ENCODE measurements at regions not wholly inside any gene's neighbourhood (a gene's known extent, or its start where the extent isn't known, plus 50 kb on each side); places are given as distances from the start of the nearest gene placed in this dataset.

GRCh38 chr4:36414248-36414647 lies 132.8 kb downstream of the DTHD1 start:
- ChIA-PET POLR2A (no interaction called here), CTCF (ENCODE audit: low intra/inter-chr PET ratio) (no interaction called here)
- no peaks in the 10 kb centered on the region for H3K4me1 ChIP-seq (replicated peaks in 1 of 2; ENCODE audit: control insufficient read depth in 2 of 2, insufficient read depth in 2 of 2, low read length in 2 of 2)
- in situ Hi-C loops (cut with MboI): no loop called here
- FAIRE-seq (no peak), DNase-seq (ENCODE audit: extremely low read depth in 1 of 4, low spot score in 3 of 4) (no peak), ATAC-seq (no peak)
- 0% methylated on average over 3 of the region's 3 CpGs for WGBS (ENCODE audit: insufficient coverage, low coverage, missing lambda C conversion rate)
- H4K20me1 ChIP-seq (replicated peaks; ENCODE audit: control insufficient read depth, insufficient read depth, low read length): no peaks in the 10 kb centered on the region
- H3K27me3 ChIP-seq (ENCODE audit: control insufficient read depth in 2 of 2, insufficient read depth in 2 of 2, low read length in 2 of 2): no peaks in the 10 kb centered on the region
- no peaks in the 10 kb centered on the region for H3K9me1 ChIP-seq (ENCODE audit: control insufficient read depth, insufficient read depth, low read length)
- no peaks in the 10 kb centered on the region for H3K36me3 ChIP-seq (ENCODE audit: control insufficient read depth, insufficient read depth, low read length)
- H3K9me3 ChIP-seq (replicated peaks; ENCODE audit: control insufficient read depth, insufficient read depth, low read depth, low read length): no peaks in the 10 kb centered on the region
- no peak overlapping the region for H3K4me2 ChIP-seq (ENCODE audit: insufficient read depth, low read length)
- TF ChIP-seq E2F3 (CRISPR knock-in tag; IDR thresholded peaks at IDR 0.05) (no peak), FOXP1 (CRISPR knock-in tag; IDR thresholded peaks at IDR 0.05) (no peak), ZNF140 (CRISPR knock-in tag; IDR thresholded peaks at IDR 0.05) (no peak), RAD21 (CRISPR knock-in tag; conservative IDR thresholded peaks at IDR 0.05 in 1 of 2, IDR thresholded peaks at IDR 0.05 in 1 of 2) (peak in 1 of 2 experiments; percentile 30; a peak in 1 of 4 replicates), ZNF253 (CRISPR knock-in tag; conservative IDR thresholded peaks at IDR 0.05) (no peak), KLF13 (tag; IDR thresholded peaks at IDR 0.05; ENCODE audit: borderline replicate concordance, low read depth) (no peak), ESRRB (CRISPR knock-in tag; IDR thresholded peaks at IDR 0.05; ENCODE audit: borderline replicate concordance) (no peak)
- TF ChIP-seq, protein P1, sequence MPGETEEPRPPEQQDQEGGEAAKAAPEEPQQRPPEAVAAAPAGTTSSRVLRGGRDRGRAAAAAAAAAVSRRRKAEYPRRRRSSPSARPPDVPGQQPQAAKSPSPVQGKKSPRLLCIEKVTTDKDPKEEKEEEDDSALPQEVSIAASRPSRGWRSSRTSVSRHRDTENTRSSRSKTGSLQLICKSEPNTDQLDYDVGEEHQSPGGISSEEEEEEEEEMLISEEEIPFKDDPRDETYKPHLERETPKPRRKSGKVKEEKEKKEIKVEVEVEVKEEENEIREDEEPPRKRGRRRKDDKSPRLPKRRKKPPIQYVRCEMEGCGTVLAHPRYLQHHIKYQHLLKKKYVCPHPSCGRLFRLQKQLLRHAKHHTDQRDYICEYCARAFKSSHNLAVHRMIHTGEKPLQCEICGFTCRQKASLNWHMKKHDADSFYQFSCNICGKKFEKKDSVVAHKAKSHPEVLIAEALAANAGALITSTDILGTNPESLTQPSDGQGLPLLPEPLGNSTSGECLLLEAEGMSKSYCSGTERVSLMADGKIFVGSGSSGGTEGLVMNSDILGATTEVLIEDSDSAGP (CRISPR knock-in tag; IDR thresholded peaks at IDR 0.05): no peak
- TF ChIP-seq, protein P2, sequence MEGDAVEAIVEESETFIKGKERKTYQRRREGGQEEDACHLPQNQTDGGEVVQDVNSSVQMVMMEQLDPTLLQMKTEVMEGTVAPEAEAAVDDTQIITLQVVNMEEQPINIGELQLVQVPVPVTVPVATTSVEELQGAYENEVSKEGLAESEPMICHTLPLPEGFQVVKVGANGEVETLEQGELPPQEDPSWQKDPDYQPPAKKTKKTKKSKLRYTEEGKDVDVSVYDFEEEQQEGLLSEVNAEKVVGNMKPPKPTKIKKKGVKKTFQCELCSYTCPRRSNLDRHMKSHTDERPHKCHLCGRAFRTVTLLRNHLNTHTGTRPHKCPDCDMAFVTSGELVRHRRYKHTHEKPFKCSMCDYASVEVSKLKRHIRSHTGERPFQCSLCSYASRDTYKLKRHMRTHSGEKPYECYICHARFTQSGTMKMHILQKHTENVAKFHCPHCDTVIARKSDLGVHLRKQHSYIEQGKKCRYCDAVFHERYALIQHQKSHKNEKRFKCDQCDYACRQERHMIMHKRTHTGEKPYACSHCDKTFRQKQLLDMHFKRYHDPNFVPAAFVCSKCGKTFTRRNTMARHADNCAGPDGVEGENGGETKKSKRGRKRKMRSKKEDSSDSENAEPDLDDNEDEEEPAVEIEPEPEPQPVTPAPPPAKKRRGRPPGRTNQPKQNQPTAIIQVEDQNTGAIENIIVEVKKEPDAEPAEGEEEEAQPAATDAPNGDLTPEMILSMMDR (IDR thresholded peaks at IDR 0.05 in 2 of 3, conservative IDR thresholded peaks at IDR 0.05 in 1 of 3; ENCODE audit: insufficient read depth in 2 of 3, low read depth in 1 of 3, low read length in 3 of 3): peak in 1 of 3 experiments; percentile 26; a peak in 2 of 6 replicates
- TF ChIP-seq, protein P3, sequence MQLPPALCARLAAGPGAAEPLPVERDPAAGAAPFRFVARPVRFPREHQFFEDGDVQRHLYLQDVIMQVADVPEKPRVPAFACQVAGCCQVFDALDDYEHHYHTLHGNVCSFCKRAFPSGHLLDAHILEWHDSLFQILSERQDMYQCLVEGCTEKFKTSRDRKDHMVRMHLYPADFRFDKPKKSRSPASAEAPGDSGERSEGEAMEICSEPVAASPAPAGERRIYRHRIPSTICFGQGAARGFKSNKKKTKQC (CRISPR knock-in tag; IDR thresholded peaks at IDR 0.05): no peak
- H3K9ac ChIP-seq (ENCODE audit: insufficient read depth in 1 of 2, low read depth in 2 of 2, low read length in 2 of 2): no peak overlapping the region
- H3K79me2 ChIP-seq (ENCODE audit: control insufficient read depth, insufficient read depth, low read length): no peaks in the 10 kb centered on the region
- BruUV-seq (replicated peaks): no TSS peak
- intact Hi-C loops (cut with micrococcal nuclease): loop anchor here (5.0 kb wide), 1 partner anchor 968 kb away; no protein-coding TSS in a partner anchor
- H2AFZ ChIP-seq (ENCODE audit: low read depth, low read length): no peak overlapping the region
- no peak overlapping the region for H3K27ac ChIP-seq (ENCODE audit: extremely low read depth, low read depth, low read length)
- no peak overlapping the region for H3K4me3 ChIP-seq
